HG03095 (cell line): ENCODE measurements at regions not wholly inside any gene's neighbourhood (a gene's known extent, or its start where the extent isn't known, plus 50 kb on each side); places are given as distances from the start of the nearest gene placed in this dataset.
"Not testable (repeated sequence)": the region's sequence is repeated elsewhere in the genome, so short reads cannot be mapped to it uniquely, and the experiment has no call there.

Experiments used
- ATAC-seq: cut with Tn5 transposase; IDR thresholded peaks from one replicate; pipeline ENCODE4 v1.9.1; 2021; ENCODE audit warnings: moderate library complexity; ENCODE audit not compliant: unreplicated experiment

- no peak for ATAC-seq
Measured at GRCh38 chrX:93468075-93468474, 205.3 kb downstream of the NAP1L3 start.

DNA sequence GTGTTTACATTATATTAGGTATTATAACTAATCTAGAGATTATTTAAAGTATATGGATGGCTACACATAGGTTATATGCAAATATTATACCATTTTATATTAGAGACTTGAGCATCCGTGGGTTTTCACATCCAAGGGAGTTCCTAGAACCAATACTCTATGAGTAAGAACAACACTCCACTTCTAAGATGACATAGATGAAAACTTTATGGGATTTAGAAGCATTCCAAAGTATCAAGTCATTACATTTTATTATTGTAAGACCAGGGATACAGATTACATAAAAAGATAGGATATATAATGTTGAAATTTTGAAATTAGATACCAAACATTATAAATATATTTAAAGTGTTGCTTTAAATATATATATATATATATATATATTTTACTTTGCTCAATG lies 207.0 kb downstream of the NAP1L3 start:
- ATAC-seq, result no peak

GRCh38 chrX:93461060-93461459 lies 212.3 kb downstream of the NAP1L3 start:
- no peak for ATAC-seq

DNA sequence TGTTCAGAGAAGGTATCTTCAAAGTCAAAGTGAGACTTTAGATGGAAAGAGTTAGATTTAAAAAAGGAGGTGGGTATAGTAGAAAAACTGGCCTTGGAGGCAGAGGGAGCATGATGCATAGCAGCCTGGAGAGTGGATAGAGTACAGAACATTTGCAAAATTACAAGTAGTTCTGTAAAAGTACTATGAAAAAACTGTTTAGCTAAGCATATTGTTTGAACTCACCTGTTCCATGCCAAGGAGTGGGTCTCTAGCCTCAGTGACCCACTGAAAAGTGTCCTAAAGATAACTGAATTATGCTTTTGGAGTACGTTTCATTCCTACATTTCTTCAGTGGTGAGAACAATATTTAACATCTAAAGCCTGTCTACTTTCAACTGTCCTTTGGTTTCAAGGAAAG lies 218.9 kb downstream of the NAP1L3 start:
- no peak for ATAC-seq

GRCh38 chrX:93434721-93435120 lies 238.7 kb downstream of the NAP1L3 start:
- not testable (repeated sequence) for ATAC-seq

DNA sequence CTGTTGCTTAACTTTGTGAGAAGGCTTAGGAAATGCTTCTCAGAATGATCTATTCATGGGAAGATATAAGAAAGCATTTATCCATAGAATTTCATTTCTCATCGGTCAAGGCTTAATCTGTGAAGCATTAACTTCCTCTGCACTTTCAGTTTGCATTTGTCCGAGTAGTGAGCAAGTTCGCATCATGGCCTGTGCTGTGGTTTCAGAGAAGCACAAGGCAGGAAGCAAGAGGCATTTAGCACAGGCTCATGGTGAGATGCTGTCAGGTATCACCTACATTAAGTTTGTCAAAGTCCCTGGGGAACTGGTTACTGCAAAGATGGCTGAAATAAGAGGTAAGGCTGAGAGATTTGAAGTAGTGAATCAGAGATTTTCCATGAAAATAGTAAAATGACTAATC lies 244.9 kb downstream of the NAP1L3 start:
- no peak for ATAC-seq

DNA sequence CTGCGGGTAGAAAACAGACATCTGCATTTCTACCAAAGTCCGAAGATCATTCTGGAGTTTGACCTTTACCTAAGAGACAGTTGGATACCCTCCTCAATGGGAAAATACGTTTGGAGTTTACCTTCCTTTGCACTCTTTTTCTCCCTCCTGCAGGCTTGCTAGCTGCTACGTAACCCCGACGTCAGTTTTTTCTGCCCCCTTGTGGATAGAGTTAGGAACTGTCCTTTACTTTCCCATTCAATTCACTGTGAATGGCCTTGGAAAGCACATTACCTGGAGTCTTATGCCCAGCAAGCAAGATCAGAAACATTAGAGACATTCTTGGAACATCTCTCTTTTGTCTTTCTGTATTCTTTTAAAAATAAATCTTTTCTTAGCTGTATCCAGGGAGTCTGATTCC lies 250.7 kb downstream of the NAP1L3 start:
- ATAC-seq, result peak; percentile 85

GRCh38 chrX:93420525-93421082 lies 252.8 kb downstream of the NAP1L3 start:
- no peak for ATAC-seq

GRCh38 chrX:93420090-93420489 lies 253.3 kb downstream of the NAP1L3 start:
- ATAC-seq, result no peak

GRCh38 chrX:93419642-93420041 lies 253.7 kb downstream of the NAP1L3 start:
- no peak for ATAC-seq

GRCh38 chrX:93404121-93404520 lies 269.3 kb downstream of the NAP1L3 start:
- ATAC-seq, result no peak

- no peak for ATAC-seq
Measured at GRCh38 chrX:93354651-93355050, 318.7 kb downstream of the NAP1L3 start.

DNA sequence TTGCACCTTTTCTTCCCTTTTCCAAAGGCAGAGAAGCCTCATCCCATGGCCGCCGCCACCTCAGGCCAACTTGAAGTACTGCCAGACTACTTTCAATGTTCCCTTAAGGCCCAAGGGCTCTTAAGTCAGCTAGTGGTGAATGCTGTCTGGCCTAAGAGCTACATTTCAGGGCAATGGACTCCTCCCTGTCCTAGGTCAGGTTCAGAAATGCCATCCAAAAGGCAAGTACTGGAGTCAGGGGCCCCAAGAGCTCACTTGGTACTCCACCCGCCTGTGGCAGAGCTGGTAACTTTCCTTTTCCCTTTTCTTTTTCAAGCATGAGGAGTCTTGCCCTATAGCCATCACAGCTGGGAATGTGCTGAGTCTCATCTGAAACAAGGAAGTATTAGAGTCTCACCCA lies 327.1 kb downstream of the NAP1L3 start:
- ATAC-seq, result no peak

DNA sequence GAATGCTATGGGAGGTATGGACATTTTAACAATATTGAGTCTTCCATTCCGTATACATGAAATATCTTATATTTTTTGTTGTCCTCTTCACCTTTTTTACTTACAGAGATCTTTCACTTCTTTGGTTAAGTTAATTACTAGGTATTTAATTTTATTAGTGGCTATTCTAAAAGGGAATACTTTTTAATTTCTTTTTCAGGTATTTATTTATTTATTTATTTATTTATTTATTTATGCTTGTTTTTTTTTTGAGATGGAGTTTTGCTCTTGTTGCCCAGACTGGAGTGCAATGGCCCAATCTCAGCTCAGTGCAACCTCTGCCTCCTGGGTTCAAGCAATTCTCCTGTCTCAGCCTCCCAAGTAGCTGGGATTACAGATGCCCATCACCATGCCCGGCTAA lies 329.1 kb downstream of the NAP1L3 start:
- ATAC-seq, result not testable (repeated sequence)

DNA sequence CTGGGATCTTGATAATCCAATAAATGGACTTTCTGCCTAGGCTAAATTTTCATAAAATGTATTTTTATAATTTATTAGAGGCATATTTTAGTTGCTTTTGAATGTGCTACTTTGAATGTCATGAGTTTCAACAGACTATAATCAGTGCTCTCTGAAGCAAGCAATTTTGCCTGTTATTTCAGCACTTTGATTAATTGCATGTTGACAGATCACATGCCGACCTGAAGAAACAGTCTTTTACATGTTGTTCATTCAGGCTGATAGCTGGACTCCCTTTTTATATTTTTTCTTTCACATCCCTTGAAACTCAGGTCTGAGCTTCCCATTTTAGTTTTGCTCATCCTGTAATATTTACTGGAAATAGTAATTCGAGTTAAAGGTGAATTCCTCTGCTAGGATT lies 341.0 kb downstream of the NAP1L3 start:
- no peak for ATAC-seq

DNA sequence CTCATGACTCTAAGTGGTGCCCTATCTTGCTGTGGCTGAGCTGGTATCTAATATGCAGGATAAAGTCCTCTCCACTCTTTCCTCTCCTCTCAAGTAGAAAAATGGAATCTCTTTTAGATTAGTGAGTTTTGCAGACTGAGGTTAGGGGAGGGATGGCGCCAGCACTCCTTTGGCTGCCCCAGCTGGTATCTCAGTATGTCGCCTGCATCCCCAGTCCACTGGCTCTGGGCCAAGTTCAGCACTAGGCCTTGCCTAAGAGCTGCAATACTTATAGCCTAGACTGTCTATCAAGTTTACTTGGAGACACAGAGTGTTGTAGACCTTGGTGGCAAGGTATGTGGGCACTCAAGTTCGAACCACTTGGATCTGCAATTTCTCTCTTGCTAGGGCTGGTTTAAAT lies 351.3 kb downstream of the NAP1L3 start:
- no peak for ATAC-seq

- ATAC-seq, result no peak
Measured at GRCh38 chrX:93319609-93320008, 353.8 kb downstream of the NAP1L3 start.
